Neural cell (in vitro differentiated cells): ENCODE measurements at regions not wholly inside any gene's neighbourhood (a gene's known extent, or its start where the extent isn't known, plus 50 kb on each side); places are given as distances from the start of the nearest gene placed in this dataset.

Experiments
- H2AFZ ChIP-seq: fragments of 200-600, 300-800 bp; sonication (generic), shearing (Covaris generic); 2 replicates; pipeline ENCODE4 v1.6.0; 2014; ENCODE audit warnings: low read depth, mild to moderate bottlenecking, antibody characterized with exemption, low read length, moderate library complexity
- H3F3A ChIP-seq: fragments of 200-600 bp; shearing (Covaris generic); 2 replicates; pipeline ENCODE4 v1.6.1; 2016; ENCODE audit warnings: mild to moderate bottlenecking, moderate library complexity, mixed read lengths, antibody characterized with exemption, low read length; ENCODE audit not compliant: insufficient read depth, poor library complexity, severe bottlenecking
- H3K27ac ChIP-seq: fragments of 200-600, 300-800 bp; sonication (generic), shearing (Covaris generic); 2 replicates; pipeline ENCODE4 v1.5.1; 2014; ENCODE audit warnings: mild to moderate bottlenecking, low read length, moderate library complexity
- H3K27me3 ChIP-seq: fragments of 300-800, 200-600 bp; sonication (generic), shearing (Covaris generic); 2 replicates; pipeline ENCODE4 v1.6.0; 2014; ENCODE audit warnings: mild to moderate bottlenecking, low read depth, low read length, moderate library complexity; ENCODE audit not compliant: insufficient read depth
- H3K36me3 ChIP-seq: fragments of 300-800, 200-600 bp; sonication (generic), shearing (Covaris generic); 2 replicates; pipeline ENCODE4 v1.5.1; 2014; ENCODE audit warnings: mild to moderate bottlenecking, antibody characterized with exemption, low read length, moderate library complexity; ENCODE audit not compliant: insufficient read depth
- H3K4me2 ChIP-seq: fragments of 300-800, 200-600 bp; sonication (generic), shearing (Covaris generic); 2 replicates; pipeline ENCODE4 v1.6.0; 2014; ENCODE audit warnings: mild to moderate bottlenecking, low read length
- H3K4me3 ChIP-seq: fragments of 300-800, 200-600 bp; sonication (generic), shearing (Covaris generic); 2 replicates; pipeline ENCODE4 v1.5.1; 2014; ENCODE audit warnings: mild to moderate bottlenecking, low read length, moderate library complexity
- H3K79me2 ChIP-seq: fragments of 200-600 bp; shearing (Covaris generic); replicated peaks from 2 replicates; pipeline ENCODE4 v1.6.0; 2014; ENCODE audit warnings: mild to moderate bottlenecking, low read length, moderate library complexity; ENCODE audit not compliant: insufficient read depth
- H3K9ac ChIP-seq: fragments of 300-800, 200-600 bp; sonication (generic), shearing (Covaris generic); 2 replicates; pipeline ENCODE4 v1.6.1; 2016; ENCODE audit warnings: mild to moderate bottlenecking, low read length, mixed read lengths
- H3K9me2 ChIP-seq: fragments of 200-600 bp; shearing (Covaris generic); 2 replicates; pipeline ENCODE4 v1.6.1; 2016; ENCODE audit warnings: mild to moderate bottlenecking, low read length, mixed read lengths; ENCODE audit not compliant: insufficient read depth
- H3K9me3 ChIP-seq: fragments of 200-600, 300-800 bp; sonication (generic), shearing (Covaris generic); 2 replicates; pipeline ENCODE4 v1.6.1; 2016; ENCODE audit warnings: mild to moderate bottlenecking, mixed run types, low read length, moderate library complexity, mixed read lengths
- H4K20me1 ChIP-seq: fragments of 200-600 bp; shearing (Covaris generic); 2 replicates; pipeline ENCODE4 v1.6.1; 2016; ENCODE audit warnings: mild to moderate bottlenecking, mixed run types; ENCODE audit not compliant: insufficient read depth
- EP300 ChIP-seq: fragments of 450-650 bp; conservative IDR thresholded peaks from 2 replicates; pipeline ENCODE4 v1.6.1; 2014; ENCODE audit warnings: antibody characterized with exemption, mild to moderate bottlenecking, moderate library complexity; ENCODE audit not compliant: poor library complexity, severe bottlenecking
- EZH2 ChIP-seq: fragments of 200-600, 300-800 bp; shearing (Covaris generic), sonication (generic); IDR thresholded peaks from 2 replicates; pipeline ENCODE4 v1.6.1; 2014; ENCODE audit warnings: antibody characterized with exemption, low read length, borderline replicate concordance, mild to moderate bottlenecking; ENCODE audit not compliant: insufficient read depth, poor library complexity, severe bottlenecking
- MXI1 ChIP-seq: fragments of 450-650 bp; conservative IDR thresholded peaks from 2 replicates; pipeline ENCODE4 v1.6.1; 2014; ENCODE audit warnings: antibody characterized with exemption, mild to moderate bottlenecking; ENCODE audit not compliant: poor library complexity, severe bottlenecking
- POLR2AphosphoS5 ChIP-seq: IDR thresholded peaks from 2 replicates; pipeline ENCODE4 v1.6.1; 2012
- RAD21 ChIP-seq: fragments of 450-650 bp; conservative IDR thresholded peaks from 2 replicates; pipeline ENCODE4 v1.6.1; 2014; ENCODE audit warnings: antibody characterized with exemption, mild to moderate bottlenecking, moderate library complexity
- SMC3 ChIP-seq: fragments of 450-650 bp; conservative IDR thresholded peaks from 2 replicates; pipeline ENCODE4 v1.6.1; 2014; ENCODE audit warnings: antibody characterized with exemption, mild to moderate bottlenecking, moderate library complexity; ENCODE audit not compliant: poor library complexity
- TAF1 ChIP-seq: IDR thresholded peaks from 2 replicates; pipeline ENCODE4 v1.6.1; 2012; ENCODE audit warnings: low read depth
- TF ChIP-seq, protein P1 (sequence below): fragments of 450-650 bp; IDR thresholded peaks from 2 replicates; pipeline ENCODE4 v1.5.1; 2014; ENCODE audit warnings: antibody characterized with exemption, mild to moderate bottlenecking, moderate library complexity; ENCODE audit not compliant: poor library complexity, severe bottlenecking
- TF ChIP-seq, protein P2 (sequence below): IDR thresholded peaks from 2 replicates; pipeline ENCODE4 v1.6.1; 2012; ENCODE audit warnings: borderline replicate concordance

DNA sequence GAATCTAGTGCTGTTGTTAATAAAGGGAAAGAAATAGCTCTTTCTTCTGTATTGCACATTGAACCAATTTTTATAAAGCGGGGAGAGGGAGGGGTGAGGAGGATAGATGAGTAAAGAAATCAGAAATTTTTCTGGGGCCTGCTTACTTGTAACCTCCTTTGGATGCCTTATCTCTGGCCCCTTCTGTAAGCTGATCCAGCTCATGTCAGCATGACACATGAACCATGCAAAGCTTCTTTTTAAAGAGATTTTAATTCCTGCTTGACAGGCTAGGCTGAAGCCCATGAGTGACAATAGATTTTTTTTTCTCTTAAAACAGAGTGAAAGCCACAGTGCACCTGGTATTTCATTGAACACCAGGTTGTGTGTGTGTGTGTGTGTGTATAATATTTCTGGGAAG, 325.3 kb downstream of the PRL start:
- TF ChIP-seq EZH2 (no peak), EP300 (peak; percentile 66), SMC3 (peak; percentile 15), RAD21 (peak; percentile 14), TAF1 (no peak), POLR2AphosphoS5 (peak; percentile 35), MXI1 (no peak)
- TF ChIP-seq, protein P1, sequence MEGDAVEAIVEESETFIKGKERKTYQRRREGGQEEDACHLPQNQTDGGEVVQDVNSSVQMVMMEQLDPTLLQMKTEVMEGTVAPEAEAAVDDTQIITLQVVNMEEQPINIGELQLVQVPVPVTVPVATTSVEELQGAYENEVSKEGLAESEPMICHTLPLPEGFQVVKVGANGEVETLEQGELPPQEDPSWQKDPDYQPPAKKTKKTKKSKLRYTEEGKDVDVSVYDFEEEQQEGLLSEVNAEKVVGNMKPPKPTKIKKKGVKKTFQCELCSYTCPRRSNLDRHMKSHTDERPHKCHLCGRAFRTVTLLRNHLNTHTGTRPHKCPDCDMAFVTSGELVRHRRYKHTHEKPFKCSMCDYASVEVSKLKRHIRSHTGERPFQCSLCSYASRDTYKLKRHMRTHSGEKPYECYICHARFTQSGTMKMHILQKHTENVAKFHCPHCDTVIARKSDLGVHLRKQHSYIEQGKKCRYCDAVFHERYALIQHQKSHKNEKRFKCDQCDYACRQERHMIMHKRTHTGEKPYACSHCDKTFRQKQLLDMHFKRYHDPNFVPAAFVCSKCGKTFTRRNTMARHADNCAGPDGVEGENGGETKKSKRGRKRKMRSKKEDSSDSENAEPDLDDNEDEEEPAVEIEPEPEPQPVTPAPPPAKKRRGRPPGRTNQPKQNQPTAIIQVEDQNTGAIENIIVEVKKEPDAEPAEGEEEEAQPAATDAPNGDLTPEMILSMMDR, result no peak
- TF ChIP-seq, protein P2, sequence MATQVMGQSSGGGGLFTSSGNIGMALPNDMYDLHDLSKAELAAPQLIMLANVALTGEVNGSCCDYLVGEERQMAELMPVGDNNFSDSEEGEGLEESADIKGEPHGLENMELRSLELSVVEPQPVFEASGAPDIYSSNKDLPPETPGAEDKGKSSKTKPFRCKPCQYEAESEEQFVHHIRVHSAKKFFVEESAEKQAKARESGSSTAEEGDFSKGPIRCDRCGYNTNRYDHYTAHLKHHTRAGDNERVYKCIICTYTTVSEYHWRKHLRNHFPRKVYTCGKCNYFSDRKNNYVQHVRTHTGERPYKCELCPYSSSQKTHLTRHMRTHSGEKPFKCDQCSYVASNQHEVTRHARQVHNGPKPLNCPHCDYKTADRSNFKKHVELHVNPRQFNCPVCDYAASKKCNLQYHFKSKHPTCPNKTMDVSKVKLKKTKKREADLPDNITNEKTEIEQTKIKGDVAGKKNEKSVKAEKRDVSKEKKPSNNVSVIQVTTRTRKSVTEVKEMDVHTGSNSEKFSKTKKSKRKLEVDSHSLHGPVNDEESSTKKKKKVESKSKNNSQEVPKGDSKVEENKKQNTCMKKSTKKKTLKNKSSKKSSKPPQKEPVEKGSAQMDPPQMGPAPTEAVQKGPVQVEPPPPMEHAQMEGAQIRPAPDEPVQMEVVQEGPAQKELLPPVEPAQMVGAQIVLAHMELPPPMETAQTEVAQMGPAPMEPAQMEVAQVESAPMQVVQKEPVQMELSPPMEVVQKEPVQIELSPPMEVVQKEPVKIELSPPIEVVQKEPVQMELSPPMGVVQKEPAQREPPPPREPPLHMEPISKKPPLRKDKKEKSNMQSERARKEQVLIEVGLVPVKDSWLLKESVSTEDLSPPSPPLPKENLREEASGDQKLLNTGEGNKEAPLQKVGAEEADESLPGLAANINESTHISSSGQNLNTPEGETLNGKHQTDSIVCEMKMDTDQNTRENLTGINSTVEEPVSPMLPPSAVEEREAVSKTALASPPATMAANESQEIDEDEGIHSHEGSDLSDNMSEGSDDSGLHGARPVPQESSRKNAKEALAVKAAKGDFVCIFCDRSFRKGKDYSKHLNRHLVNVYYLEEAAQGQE, result no peak
- no peak overlapping the region for H2AFZ ChIP-seq
- peak overlapping the region; percentile 8 for H3K4me3 ChIP-seq
- no peaks in the 10 kb centered on the region for H3F3A ChIP-seq
- H3K9me2 ChIP-seq, result no peaks in the 10 kb centered on the region
- no peaks in the 10 kb centered on the region for H3K27me3 ChIP-seq
- no peaks in the 10 kb centered on the region for H3K36me3 ChIP-seq
- peak overlapping the region; percentile 33 for H3K4me2 ChIP-seq
- peak overlapping the region; percentile 29 for H3K9ac ChIP-seq
- no peaks in the 10 kb centered on the region for H3K9me3 ChIP-seq
- peaks cover 11% of the 10 kb centered on the region for H3K79me2 ChIP-seq
- H3K27ac ChIP-seq, result peak overlapping the region; percentile 69
- no peaks in the 10 kb centered on the region for H4K20me1 ChIP-seq

- Histone ChIP-seq H2AFZ (no peak overlapping the region), H3K36me3 (no peaks in the 10 kb centered on the region), H3K9me2 (no peaks in the 10 kb centered on the region), H4K20me1 (no peaks in the 10 kb centered on the region), H3K9ac (no peak overlapping the region), H3F3A (no peaks in the 10 kb centered on the region), H3K9me3 (no peaks in the 10 kb centered on the region), H3K4me3 (no peak overlapping the region), H3K4me2 (no peak overlapping the region), H3K79me2 (peaks cover 10% of the 10 kb centered on the region), H3K27ac (no peak overlapping the region), H3K27me3 (no peaks in the 10 kb centered on the region)
- no peak for TF ChIP-seq MXI1
These were observed 324.3 kb downstream of the PRL start for GRCh38 chr6:21972516-21972915.

DNA sequence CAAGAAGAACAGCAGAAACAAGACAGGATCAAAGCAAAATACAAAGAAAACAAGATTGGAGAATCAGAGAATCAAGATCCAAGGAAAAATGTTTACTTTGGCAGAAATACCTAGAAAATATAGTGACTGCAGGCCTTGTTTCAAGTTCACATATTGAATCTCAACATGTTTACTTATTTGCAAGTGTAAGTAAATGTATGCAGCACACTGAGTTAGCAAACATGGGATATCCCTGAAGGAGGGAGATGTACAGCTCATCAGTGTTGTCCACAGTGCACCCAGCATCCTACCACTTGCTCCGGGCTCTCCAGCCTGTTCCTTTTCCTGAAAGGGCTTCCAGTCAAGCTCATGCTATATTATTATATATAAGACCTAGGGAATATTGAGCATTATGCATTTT, 319.5 kb downstream of the PRL start:
- Histone ChIP-seq H4K20me1 (no peaks in the 10 kb centered on the region), H3F3A (no peaks in the 10 kb centered on the region), H3K9ac (no peak overlapping the region), H3K4me2 (no peak overlapping the region), H3K79me2 (peaks cover 7% of the 10 kb centered on the region), H3K36me3 (no peaks in the 10 kb centered on the region), H3K27me3 (no peaks in the 10 kb centered on the region), H2AFZ (no peak overlapping the region), H3K27ac (no peak overlapping the region), H3K9me3 (no peaks in the 10 kb centered on the region), H3K9me2 (no peaks in the 10 kb centered on the region), H3K4me3 (no peak overlapping the region)
- no peak for TF ChIP-seq EZH2
- TF ChIP-seq, protein P2, result no peak
- no peak for TF ChIP-seq POLR2AphosphoS5
